ENCODE measurements at regions not wholly inside any gene's neighbourhood (a gene's known extent, or its start where the extent isn't known, plus 50 kb on each side); places are given as distances from the start of the nearest gene placed in this dataset.

- H3K27ac Mint-ChIP-seq = peak overlapping the region in 1 of 6 donors; percentile 42
- DNase-seq = peak; percentile 30 to 51 (median 41)
- peaks cover 10 to 12% (median 11%) of the 10 kb centered on the region in 3 donors for H3K36me3 Mint-ChIP-seq
- H3K9me3 Mint-ChIP-seq = peaks cover 0 to 16% (median 7%) of the 10 kb centered on the region in 6 donors
- peaks cover 2 to 18% (median 15%) of the 10 kb centered on the region in 3 donors for H3K27me3 Mint-ChIP-seq (ENCODE audit: low read depth in 3 of 3)
- H3K4me1 Mint-ChIP-seq = peaks cover 34 to 41% of the 10 kb centered on the region in 2 donors
- H3K4me3 Mint-ChIP-seq = peak overlapping the region in 1 of 5 donors; percentile 18
These were observed 52.7 kb upstream of the CST5 start for GRCh38 chr20:23932256-23932655.

Data from immature natural killer cell (primary cell).